Mucosa of descending colon (tissue), 3 donors: ENCODE measurements at regions not wholly inside any gene's neighbourhood (a gene's known extent, or its start where the extent isn't known, plus 50 kb on each side); places are given as distances from the start of the nearest gene placed in this dataset.

Experiments used
- ATAC-seq: fragments of 200-7000 bp; cut with Tn5 transposase; one replicate; pipeline ENCODE4 v1.9.1; 2020; ENCODE audit warnings: mild to moderate bottlenecking, moderate library complexity
- DNase-seq, 3 donors: peaks; one replicate each; pipeline ENCODE4 v3.0.0-alpha.2; 2020
- H3K36me3 ChIP-seq: fragments of 200-600 bp; one replicate; pipeline ENCODE4 v1.8.0; 2021; ENCODE audit warnings: low read depth, mild to moderate bottlenecking
- H3K4me1 ChIP-seq: fragments of 200-600 bp; one replicate; pipeline ENCODE4 v1.8.0; 2021; ENCODE audit warnings: low read depth, mild to moderate bottlenecking
- H3K4me3 ChIP-seq: fragments of 200-600 bp; one replicate; pipeline ENCODE4 v1.8.0; 2021; ENCODE audit warnings: mild to moderate bottlenecking
- H3K9me3 ChIP-seq: fragments of 200-600 bp; one replicate; pipeline ENCODE4 v1.8.0; 2021; ENCODE audit warnings: mild to moderate bottlenecking
- CTCF ChIP-seq: fragments of 200-600 bp; IDR thresholded peaks from one replicate; pipeline ENCODE4 v1.8.0; 2022; ENCODE audit warnings: antibody characterized with exemption, mild to moderate bottlenecking
- intact Hi-C, 2 donors: fragments of 100-400 bp; cut with DNase I in 1 of 2; cut with micrococcal nuclease in 1 of 2; formaldehyde crosslinking; loops; one replicate each; pipeline versions ENCODE4 v1.11.0 to v1.11.1; 2022; cut with DNase I, micrococcal nuclease
- donor health status: DM: no; HTN: no; CAD: no; lungs with moderate emphysema.
- donor health status: DM: no; HTN: no; CAD: no.
- donor health status: DM: no; HTN: yes; CAD: no.

GRCh38 chr6:135796643-135797305 lies 54.7 kb upstream of the PDE7B start:
- no peaks in the 10 kb centered on the region for H3K4me1 ChIP-seq
- H3K9me3 ChIP-seq: no peaks in the 10 kb centered on the region
- DNase-seq: no peak
- H3K36me3 ChIP-seq: no peaks in the 10 kb centered on the region
- TF ChIP-seq CTCF: no peak
- no peak overlapping the region for H3K4me3 ChIP-seq
- intact Hi-C loops: no loop called here
- no peak for ATAC-seq

GRCh38 chr6:135797361-135797760 lies 54.1 kb upstream of the PDE7B start:
- intact Hi-C loops: no loop called here
- no peak for TF ChIP-seq CTCF
- no peaks in the 10 kb centered on the region for H3K36me3 ChIP-seq
- H3K9me3 ChIP-seq: no peaks in the 10 kb centered on the region
- DNase-seq (no peak), ATAC-seq (no peak)
- no peaks in the 10 kb centered on the region for H3K4me1 ChIP-seq
- H3K4me3 ChIP-seq: no peak overlapping the region

DNA sequence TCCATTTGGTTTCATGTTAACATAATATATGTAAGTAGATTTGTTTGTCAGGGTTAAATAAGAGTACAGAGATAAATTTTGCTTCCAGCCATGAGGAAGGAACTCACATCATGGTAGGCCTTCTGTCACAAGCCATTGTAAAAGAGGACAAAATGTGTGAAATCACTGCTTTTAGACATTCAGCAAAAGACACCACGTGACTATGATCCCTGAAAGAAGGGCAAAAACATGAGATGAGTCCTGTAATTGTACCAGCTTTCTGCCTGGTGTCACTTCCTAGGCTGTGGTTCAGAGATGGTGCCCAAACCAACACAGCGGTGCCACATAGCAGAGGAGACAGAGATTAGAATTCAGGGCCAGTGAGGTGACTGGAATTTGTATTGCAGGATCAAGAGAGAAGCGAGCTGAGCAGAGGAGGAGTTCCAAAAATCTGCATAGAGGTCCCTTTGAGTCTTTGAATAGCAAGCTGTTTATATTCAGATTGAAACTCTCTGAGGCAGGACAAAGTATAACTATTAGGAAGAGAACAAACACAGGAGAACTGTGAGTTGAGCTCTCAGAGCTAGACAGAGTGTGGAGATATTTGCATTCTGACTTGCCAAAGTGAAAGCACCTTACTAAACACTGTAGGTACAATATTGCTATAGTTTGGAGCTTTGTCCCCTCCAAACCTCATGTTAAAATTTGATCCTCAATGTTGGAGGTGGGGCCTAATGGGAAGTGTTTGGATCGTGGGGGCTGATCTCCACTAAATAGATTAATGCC lies 52.6 kb upstream of the PDE7B start:
- Histone ChIP-seq H3K9me3 (no peaks in the 10 kb centered on the region), H3K4me3 (no peak overlapping the region), H3K4me1 (no peaks in the 10 kb centered on the region), H3K36me3 (no peaks in the 10 kb centered on the region)
- intact Hi-C loops: no loop called here
- DNase-seq: no peak
- no peak for TF ChIP-seq CTCF
- no peak for ATAC-seq
